DND-41 (cell line): ENCODE measurements at regions not wholly inside any gene's neighbourhood (a gene's known extent, or its start where the extent isn't known, plus 50 kb on each side); places are given as distances from the start of the nearest gene placed in this dataset.

Source experiments
- ATAC-seq: fragments of 200-7000 bp; cut with Tn5 transposase; 3 replicates; pipeline ENCODE4 v1.9.1; 2021; ENCODE audit warnings: low read depth; ENCODE audit not compliant: insufficient read depth
- DNase-seq: peaks from one replicate; pipeline ENCODE4 v3.0.0-alpha.2; 2020
- H2AFZ ChIP-seq: 2 replicates; pipeline ENCODE4 v1.6.0; 2012; ENCODE audit warnings: low read depth, low read length
- H3K27ac ChIP-seq: 2 replicates; pipeline ENCODE4 v1.5.1; 2012; ENCODE audit warnings: low read length, inconsistent platforms
- H3K27me3 ChIP-seq: fragments of 200-600 bp; sonication (generic); 2 replicates; pipeline ENCODE4 v1.6.0; 2012; ENCODE audit warnings: low read length, mild to moderate bottlenecking, inconsistent platforms; ENCODE audit not compliant: insufficient read depth, poor library complexity
- H3K36me3 ChIP-seq: 2 replicates; pipeline ENCODE4 v1.5.1; 2012; ENCODE audit warnings: low read length, inconsistent platforms; ENCODE audit not compliant: insufficient read depth
- H3K4me1 ChIP-seq: 2 replicates; pipeline ENCODE4 v1.5.1; 2012; ENCODE audit warnings: mild to moderate bottlenecking, low read length; ENCODE audit not compliant: insufficient read depth
- H3K4me2 ChIP-seq: 2 replicates; pipeline ENCODE4 v1.6.0; 2012; ENCODE audit warnings: mild to moderate bottlenecking, moderate library complexity, low read length, inconsistent platforms; ENCODE audit not compliant: insufficient read depth
- H3K4me3 ChIP-seq, 2 experiments: fragments of 200-600 bp in 1 of 2; shearing (Covaris generic) in 1 of 2; 2 replicates each; pipeline ENCODE4 v1.5.1; 2012 to 2016; ENCODE audit warnings: inconsistent platforms in 2 of 2, low read length in 2 of 2, mild to moderate bottlenecking in 2 of 2, low read depth in 1 of 2, moderate library complexity in 1 of 2
- H3K79me2 ChIP-seq: 2 replicates; pipeline ENCODE4 v1.6.0; 2012; ENCODE audit warnings: low read length, inconsistent platforms; ENCODE audit not compliant: insufficient read depth
- H3K9ac ChIP-seq: 2 replicates; pipeline ENCODE4 v1.6.0; 2012; ENCODE audit warnings: low read depth, mild to moderate bottlenecking, inconsistent platforms, low read length, moderate library complexity
- H3K9me3 ChIP-seq: 2 replicates; pipeline ENCODE4 v1.5.1; 2012; ENCODE audit warnings: low read length, moderate library complexity, mild to moderate bottlenecking, inconsistent platforms; ENCODE audit not compliant: insufficient read depth, severe bottlenecking
- H4K20me1 ChIP-seq: 2 replicates; pipeline ENCODE4 v1.6.0; 2012; ENCODE audit warnings: low read length; ENCODE audit not compliant: insufficient read depth
- EZH2 ChIP-seq: IDR thresholded peaks from 3 replicates; pipeline ENCODE4 v1.6.1; 2012; ENCODE audit warnings: borderline replicate concordance, low read depth, mild to moderate bottlenecking, moderate library complexity, low read length, inconsistent platforms; ENCODE audit not compliant: severe bottlenecking
- TF ChIP-seq, protein P1 (sequence below): IDR thresholded peaks from 2 replicates; pipeline ENCODE4 v1.5.1; 2012; ENCODE audit warnings: borderline replicate concordance, low read length, moderate library complexity, mild to moderate bottlenecking; ENCODE audit not compliant: poor library complexity, severe bottlenecking; ENCODE audit errors: extremely low read depth

DNA sequence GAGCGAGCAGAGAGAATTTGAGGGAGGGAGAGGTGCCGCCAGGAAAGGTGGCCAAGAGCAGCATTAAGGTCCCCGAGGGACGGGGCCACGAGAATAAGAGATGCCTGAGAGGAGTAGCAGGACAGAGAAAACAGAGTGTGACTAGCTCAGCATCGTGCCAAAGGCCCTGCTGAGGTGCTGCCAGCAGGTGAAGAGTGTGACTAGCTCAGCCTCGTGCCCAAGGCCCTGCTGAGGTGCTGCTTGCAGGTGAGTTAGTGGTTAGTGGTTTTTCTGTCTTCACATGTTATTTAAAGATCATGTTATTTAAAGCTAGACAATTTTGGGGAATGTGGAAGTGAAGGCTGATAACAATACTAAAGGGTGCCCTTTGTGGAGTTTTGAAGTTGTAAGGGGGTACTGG lies 464.5 kb upstream of the FAT1 start:
- Histone ChIP-seq H3K79me2 (no peaks in the 10 kb centered on the region), H3K27ac (no peak overlapping the region), H3K4me1 (no peaks in the 10 kb centered on the region), H3K36me3 (no peaks in the 10 kb centered on the region), H3K4me3 (no peak overlapping the region), H3K9ac (no peak overlapping the region), H3K27me3 (no peaks in the 10 kb centered on the region), H3K4me2 (no peak overlapping the region), H3K9me3 (peaks cover 3% of the 10 kb centered on the region), H2AFZ (no peak overlapping the region), H4K20me1 (no peaks in the 10 kb centered on the region)
- no peak for DNase-seq
- no peak for TF ChIP-seq EZH2
- TF ChIP-seq, protein P1, sequence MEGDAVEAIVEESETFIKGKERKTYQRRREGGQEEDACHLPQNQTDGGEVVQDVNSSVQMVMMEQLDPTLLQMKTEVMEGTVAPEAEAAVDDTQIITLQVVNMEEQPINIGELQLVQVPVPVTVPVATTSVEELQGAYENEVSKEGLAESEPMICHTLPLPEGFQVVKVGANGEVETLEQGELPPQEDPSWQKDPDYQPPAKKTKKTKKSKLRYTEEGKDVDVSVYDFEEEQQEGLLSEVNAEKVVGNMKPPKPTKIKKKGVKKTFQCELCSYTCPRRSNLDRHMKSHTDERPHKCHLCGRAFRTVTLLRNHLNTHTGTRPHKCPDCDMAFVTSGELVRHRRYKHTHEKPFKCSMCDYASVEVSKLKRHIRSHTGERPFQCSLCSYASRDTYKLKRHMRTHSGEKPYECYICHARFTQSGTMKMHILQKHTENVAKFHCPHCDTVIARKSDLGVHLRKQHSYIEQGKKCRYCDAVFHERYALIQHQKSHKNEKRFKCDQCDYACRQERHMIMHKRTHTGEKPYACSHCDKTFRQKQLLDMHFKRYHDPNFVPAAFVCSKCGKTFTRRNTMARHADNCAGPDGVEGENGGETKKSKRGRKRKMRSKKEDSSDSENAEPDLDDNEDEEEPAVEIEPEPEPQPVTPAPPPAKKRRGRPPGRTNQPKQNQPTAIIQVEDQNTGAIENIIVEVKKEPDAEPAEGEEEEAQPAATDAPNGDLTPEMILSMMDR: no peak
- ATAC-seq: no peak

DNA sequence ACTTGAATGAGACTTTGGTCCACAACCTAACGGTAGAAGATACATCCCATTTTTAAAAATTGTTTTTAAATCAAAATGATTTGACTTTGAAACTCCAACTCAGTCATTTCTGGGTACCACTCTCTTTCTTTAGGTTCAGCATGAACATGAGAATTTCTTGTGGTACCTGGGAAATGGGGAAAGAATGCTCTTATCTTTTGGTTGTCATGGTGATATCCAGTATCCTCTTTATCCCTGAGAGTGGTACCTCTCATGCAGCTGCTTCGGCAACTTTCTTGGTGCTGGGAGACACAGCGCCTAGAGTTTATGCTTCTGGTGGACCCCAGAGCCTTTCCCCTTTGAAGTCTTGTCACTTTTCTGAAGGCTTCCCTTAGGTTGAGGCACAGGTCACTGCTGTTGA lies 465.1 kb upstream of the FAT1 start:
- no peaks in the 10 kb centered on the region for H3K79me2 ChIP-seq
- no peak overlapping the region for H3K4me2 ChIP-seq
- H4K20me1 ChIP-seq: no peaks in the 10 kb centered on the region
- peaks cover 3% of the 10 kb centered on the region for H3K9me3 ChIP-seq
- no peak overlapping the region for H3K4me3 ChIP-seq
- DNase-seq (no peak), ATAC-seq (no peak)
- TF ChIP-seq, protein P1: no peak
- TF ChIP-seq EZH2: no peak
- no peaks in the 10 kb centered on the region for H3K36me3 ChIP-seq
- no peaks in the 10 kb centered on the region for H3K27me3 ChIP-seq
- no peak overlapping the region for H3K9ac ChIP-seq
- no peak overlapping the region for H3K27ac ChIP-seq
- no peaks in the 10 kb centered on the region for H3K4me1 ChIP-seq
- no peak overlapping the region for H2AFZ ChIP-seq

DNA sequence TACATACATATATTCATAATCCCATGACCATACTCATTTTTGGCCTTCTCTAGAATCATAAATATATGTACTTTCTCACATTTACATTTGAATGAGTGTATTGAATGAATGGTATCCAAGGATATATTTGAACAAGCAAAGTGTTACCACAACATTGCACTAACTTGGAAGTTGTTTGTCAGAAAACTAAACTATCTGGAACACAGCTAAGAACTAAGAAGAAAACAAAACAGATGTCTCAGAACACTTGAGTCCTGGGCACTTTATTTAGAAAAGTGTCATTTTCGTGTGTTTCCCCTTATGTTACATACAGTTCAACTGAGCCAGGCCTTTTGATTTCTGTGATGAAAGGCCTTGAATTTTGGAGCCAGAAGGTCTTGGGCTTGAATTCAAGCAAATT lies 466.7 kb upstream of the FAT1 start:
- ATAC-seq: no peak
- Histone ChIP-seq H2AFZ (no peak overlapping the region), H3K4me1 (no peaks in the 10 kb centered on the region), H3K9ac (no peak overlapping the region), H3K4me3 (no peak overlapping the region), H3K36me3 (no peaks in the 10 kb centered on the region), H3K4me2 (no peak overlapping the region), H3K9me3 (peaks cover 7% of the 10 kb centered on the region), H3K27me3 (no peaks in the 10 kb centered on the region), H3K27ac (no peak overlapping the region), H4K20me1 (no peaks in the 10 kb centered on the region), H3K79me2 (no peaks in the 10 kb centered on the region)
- DNase-seq: no peak
- TF ChIP-seq, protein P1: no peak
- TF ChIP-seq EZH2: no peak

DNA sequence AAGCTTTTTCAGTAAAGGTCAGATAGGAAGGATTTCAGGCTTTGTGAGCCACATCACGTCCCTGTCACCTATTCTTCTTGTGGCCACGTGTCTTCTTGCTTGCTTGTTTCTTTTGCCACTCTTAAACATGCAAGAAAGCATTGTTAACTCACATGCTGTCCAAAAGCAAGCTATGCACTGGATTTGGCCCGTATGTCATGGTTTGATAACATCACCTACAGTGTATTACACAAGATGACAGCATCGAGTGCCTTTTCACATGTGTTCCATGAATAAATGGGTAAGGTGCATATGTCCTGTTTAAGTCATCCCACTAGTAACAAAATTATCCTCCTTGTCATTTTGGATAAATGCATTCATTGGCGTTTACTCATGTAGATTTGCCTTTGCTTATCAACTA lies 468.0 kb upstream of the FAT1 start:
- TF ChIP-seq EZH2: no peak
- TF ChIP-seq, protein P1: no peak
- no peak for ATAC-seq
- no peaks in the 10 kb centered on the region for H3K79me2 ChIP-seq
- no peak overlapping the region for H3K27ac ChIP-seq
- no peak overlapping the region for H3K4me3 ChIP-seq
- DNase-seq: no peak
- H3K4me2 ChIP-seq: no peak overlapping the region
- no peaks in the 10 kb centered on the region for H3K4me1 ChIP-seq
- H3K36me3 ChIP-seq: no peaks in the 10 kb centered on the region
- no peak overlapping the region for H2AFZ ChIP-seq
- H4K20me1 ChIP-seq: no peaks in the 10 kb centered on the region
- no peak overlapping the region for H3K9ac ChIP-seq
- no peaks in the 10 kb centered on the region for H3K27me3 ChIP-seq
- H3K9me3 ChIP-seq: peaks cover 4% of the 10 kb centered on the region
